IMR-90 (cell line): ENCODE measurements at regions not wholly inside any gene's neighbourhood (a gene's known extent, or its start where the extent isn't known, plus 50 kb on each side); places are given as distances from the start of the nearest gene placed in this dataset.

Experiments
- ATAC-seq: fragments of 200-7000 bp; cut with Tn5 transposase; 2 replicates; pipeline ENCODE4 v1.9.1; 2020; ENCODE audit warnings: low read depth, mild to moderate bottlenecking, moderate library complexity
- BruUV-seq: library from RNA; stranded (reverse); fragments of 400-500 nt; replicated peaks from 2 replicates; lab custom pipeline; 2021; lab: Mats Ljungman, UMichigan
- CTCF ChIA-PET: fragments of 300-600 bp; formaldehyde crosslinking; extraction: SDS; loops from one replicate; lab custom pipeline; 2021; ENCODE audit warnings: antibody characterized with exemption; lab: Yijun Ruan, JAX
- POLR2A ChIA-PET: fragments of 300-600 bp; sonication (Branson Sonifier 250); formaldehyde crosslinking; loops from one replicate; lab custom pipeline; 2022; ENCODE audit warnings: antibody characterized with exemption; ENCODE audit not compliant: unreplicated experiment; lab: Charles Lee
- DNase-seq: peaks from one replicate; pipeline ENCODE4 v3.0.0; 2013
- H2AFZ ChIP-seq: replicated peaks from 2 replicates; pipeline ENCODE3; 2013; ENCODE audit warnings: low read length, mild to moderate bottlenecking; ENCODE audit not compliant: poor library complexity
- H2AK5ac ChIP-seq: 2 replicates; pipeline ENCODE4 v1.6.1; 2013; ENCODE audit warnings: low read depth, low read length, inconsistent platforms
- H2AK9ac ChIP-seq: replicated peaks from 2 replicates; pipeline ENCODE3; 2013; ENCODE audit warnings: mild to moderate bottlenecking, low read depth, low read length, moderate library complexity; ENCODE audit not compliant: poor library complexity
- H2BK120ac ChIP-seq: 2 replicates; pipeline ENCODE4 v1.6.1; 2013; ENCODE audit warnings: low read depth, low read length, inconsistent platforms
- H2BK15ac ChIP-seq: 3 replicates; pipeline ENCODE4 v1.6.1; 2013; ENCODE audit warnings: low read depth, low read length, inconsistent platforms
- H2BK20ac ChIP-seq: 2 replicates; pipeline ENCODE4 v1.6.1; 2013; ENCODE audit warnings: low read depth, mild to moderate bottlenecking, inconsistent platforms, low read length, moderate library complexity
- H2BK5ac ChIP-seq: 2 replicates; pipeline ENCODE4 v1.6.1; 2013; ENCODE audit warnings: mild to moderate bottlenecking, low read depth, low read length, inconsistent platforms; ENCODE audit not compliant: poor library complexity, severe bottlenecking
- H3K14ac ChIP-seq: replicated peaks from 2 replicates; pipeline ENCODE4 v1.6.1; 2013; ENCODE audit warnings: low read depth, low read length, inconsistent platforms
- H3K18ac ChIP-seq: 2 replicates; pipeline ENCODE4 v1.6.1; 2013; ENCODE audit warnings: low read depth, low read length, control low read depth
- H3K23ac ChIP-seq: 2 replicates; pipeline ENCODE4 v1.6.1; 2013; ENCODE audit warnings: low read depth, low read length, inconsistent platforms
- H3K27ac ChIP-seq: 2 replicates; pipeline ENCODE4 v1.5.1; 2013; ENCODE audit warnings: mild to moderate bottlenecking, control low read depth, low read length; ENCODE audit not compliant: insufficient read depth
- H3K27me3 ChIP-seq: 2 replicates; pipeline ENCODE4 v1.6.1; 2013; ENCODE audit warnings: low read length; ENCODE audit not compliant: control insufficient read depth, insufficient read depth
- H3K36me3 ChIP-seq: 2 replicates; pipeline ENCODE4 v1.6.1; 2013; ENCODE audit warnings: low read length, mixed read lengths; ENCODE audit not compliant: control insufficient read depth, insufficient read depth
- H3K4ac ChIP-seq: 2 replicates; pipeline ENCODE4 v1.6.1; 2013; ENCODE audit warnings: low read depth, low read length, inconsistent platforms
- H3K4me1 ChIP-seq: 2 replicates; pipeline ENCODE4 v1.6.1; 2013; ENCODE audit warnings: low read length, mixed read lengths; ENCODE audit not compliant: control insufficient read depth, insufficient read depth
- H3K4me2 ChIP-seq: 2 replicates; pipeline ENCODE4 v1.6.1; 2013; ENCODE audit warnings: low read depth, mild to moderate bottlenecking, control low read depth, low read length, moderate library complexity
- H3K4me3 ChIP-seq: 2 replicates; pipeline ENCODE4 v1.5.1; 2013; ENCODE audit warnings: low read depth, mild to moderate bottlenecking, control low read depth, low read length, moderate library complexity; ENCODE audit not compliant: insufficient read depth
- H3K56ac ChIP-seq: 2 replicates; pipeline ENCODE4 v1.6.1; 2013; ENCODE audit warnings: low read length, inconsistent platforms; ENCODE audit not compliant: insufficient read depth; ENCODE audit errors: extremely low read depth
- H3K79me1 ChIP-seq, 2 experiments: 2 replicates each; pipeline ENCODE4 v1.6.1; 2013; ENCODE audit warnings: low read length in 2 of 2, inconsistent platforms in 1 of 2, low read depth in 1 of 2
- H3K9ac ChIP-seq: 2 replicates; pipeline ENCODE4 v1.6.1; 2013; ENCODE audit warnings: low read depth, low read length, control low read depth
- H3K9me1 ChIP-seq: 2 replicates; pipeline ENCODE4 v1.6.1; 2013; ENCODE audit warnings: low read length, inconsistent platforms; ENCODE audit not compliant: insufficient read depth
- H3K9me3 ChIP-seq: 2 replicates; pipeline ENCODE4 v1.6.1; 2013; ENCODE audit warnings: low read length; ENCODE audit not compliant: control insufficient read depth, insufficient read depth
- H4K20me1 ChIP-seq: 2 replicates; pipeline ENCODE4 v1.6.1; 2013; ENCODE audit warnings: low read length, inconsistent platforms; ENCODE audit not compliant: insufficient read depth
- H4K5ac ChIP-seq: 2 replicates; pipeline ENCODE4 v1.6.1; 2013; ENCODE audit warnings: mild to moderate bottlenecking, low read depth, low read length, control low read depth
- H4K8ac ChIP-seq, 2 experiments: 2 replicates each; pipeline ENCODE4 v1.6.1; 2013; ENCODE audit warnings: low read depth in 2 of 2, low read length in 2 of 2, control low read depth in 1 of 2, inconsistent platforms in 1 of 2
- H4K91ac ChIP-seq: 2 replicates; pipeline ENCODE4 v1.6.1; 2013; ENCODE audit warnings: low read depth, low read length, inconsistent platforms; ENCODE audit not compliant: insufficient read depth
- BHLHE40 ChIP-seq: fragments of 150-350 bp; IDR thresholded peaks from 2 replicates; pipeline ENCODE4 v1.6.1; 2016; ENCODE audit warnings: mild to moderate bottlenecking, low read depth, low read length
- CEBPB ChIP-seq: IDR thresholded peaks from 2 replicates; pipeline ENCODE4 v1.6.1; 2012; ENCODE audit warnings: low read depth, low read length, improper control_type of control experiment
- CHD1 ChIP-seq: IDR thresholded peaks from 2 replicates; pipeline ENCODE4 v1.6.1; 2012; ENCODE audit warnings: low read depth, low read length, improper control_type of control experiment
- CTCF ChIP-seq: conservative IDR thresholded peaks from 2 replicates; pipeline ENCODE4 v1.5.1; 2012; ENCODE audit warnings: mild to moderate bottlenecking, low read depth, low read length, improper control_type of control experiment
- ELK1 ChIP-seq: fragments of 150-350 bp; IDR thresholded peaks from 2 replicates; pipeline ENCODE4 v1.6.1; 2016; ENCODE audit warnings: low read depth, mild to moderate bottlenecking, low read length, moderate library complexity, borderline replicate concordance
- FOS ChIP-seq: fragments of 150-350 bp; IDR thresholded peaks from 2 replicates; pipeline ENCODE4 v1.6.1; 2016; ENCODE audit warnings: low read depth, low read length
- MAFK ChIP-seq: IDR thresholded peaks from 2 replicates; pipeline ENCODE4 v1.6.1; 2012; ENCODE audit warnings: low read depth, low read length, improper control_type of control experiment
- MAZ ChIP-seq: IDR thresholded peaks from 2 replicates; pipeline ENCODE4 v1.6.1; 2012; ENCODE audit warnings: low read depth, mild to moderate bottlenecking, low read length, improper control_type of control experiment, moderate library complexity, borderline replicate concordance
- MXI1 ChIP-seq: IDR thresholded peaks from 2 replicates; pipeline ENCODE4 v1.6.1; 2012; ENCODE audit warnings: low read depth, mild to moderate bottlenecking, low read length, moderate library complexity, borderline replicate concordance
- NFE2L2 ChIP-seq: fragments of 150-350 bp; IDR thresholded peaks from 2 replicates; pipeline ENCODE4 v1.6.1; 2016; ENCODE audit warnings: low read depth, mild to moderate bottlenecking, low read length
- POLR2A ChIP-seq: IDR thresholded peaks from 2 replicates; pipeline ENCODE4 v1.6.1; 2012; ENCODE audit warnings: mild to moderate bottlenecking, low read depth, low read length
- RAD21 ChIP-seq: IDR thresholded peaks from 2 replicates; pipeline ENCODE4 v1.6.1; 2012; ENCODE audit warnings: low read length, improper control_type of control experiment
- RCOR1 ChIP-seq: IDR thresholded peaks from 2 replicates; pipeline ENCODE4 v1.6.1; 2012; ENCODE audit warnings: mild to moderate bottlenecking, low read length, improper control_type of control experiment; ENCODE audit not compliant: insufficient replicate concordance
- RFX5 ChIP-seq: IDR thresholded peaks from 2 replicates; pipeline ENCODE4 v1.8.0; 2012; ENCODE audit warnings: low read depth, mild to moderate bottlenecking, low read length, moderate library complexity
- SMC3 ChIP-seq: fragments of 150-350 bp; IDR thresholded peaks from 2 replicates; pipeline ENCODE4 v1.6.1; 2016; ENCODE audit warnings: low read depth, mild to moderate bottlenecking, antibody characterized with exemption, low read length, moderate library complexity
- dilution Hi-C: fragments of 300-500 bp; cut with HindIII; formaldehyde crosslinking; loops from one replicate; pipeline ENCODE4 v1.14.3; 2018; ENCODE audit warnings: low sequenced_read_pairs; ENCODE audit not compliant: unreplicated experiment
- in situ Hi-C: fragments of 300-500 bp; cut with MboI; formaldehyde crosslinking; loops from 3 replicates; pipeline ENCODE4 v1.14.3; 2019; ENCODE audit warnings: low sequenced_read_pairs, inconsistent platforms, mixed read lengths
- intact Hi-C: fragments of 100-400 bp; cut with micrococcal nuclease; formaldehyde crosslinking; loops from 2 replicates; pipeline ENCODE4 v1.10.0; 2022
- TF ChIP-seq, protein P1 (sequence below): fragments of 150-350 bp; IDR thresholded peaks from 2 replicates; pipeline ENCODE4 v1.6.1; 2017; ENCODE audit warnings: mild to moderate bottlenecking, antibody characterized with exemption, low read length, low read depth

DNA sequence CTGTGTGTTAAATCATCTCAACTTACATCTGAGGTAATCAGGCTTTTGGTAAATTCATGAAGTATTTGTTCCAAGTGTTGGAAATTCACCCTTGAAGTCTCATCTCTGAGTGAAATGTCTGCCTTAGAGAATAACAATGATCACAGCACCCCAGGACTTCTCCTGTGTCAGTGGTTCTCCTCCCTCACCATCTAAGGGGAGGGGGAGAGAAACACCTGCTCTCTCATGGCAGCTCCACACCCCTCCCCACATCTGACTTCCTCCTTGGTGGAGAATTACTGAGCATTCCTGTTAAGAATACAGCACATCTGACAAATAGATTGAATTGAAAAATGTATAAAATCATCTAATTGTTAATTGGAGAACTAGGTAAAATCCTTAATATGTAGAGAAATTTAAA, 532.1 kb downstream of the RNF144A start:
- Histone ChIP-seq H3K36me3 (no peaks in the 10 kb centered on the region), H2BK15ac (no peak overlapping the region), H3K79me1 (no peaks in the 10 kb centered on the region), H2BK5ac (no peak overlapping the region), H3K4ac (no peak overlapping the region), H3K4me2 (no peak overlapping the region), H3K9ac (no peak overlapping the region), H2AK5ac (no peak overlapping the region), H3K14ac (no peak overlapping the region), H2AFZ (no peak overlapping the region), H2AK9ac (no peak overlapping the region), H3K4me3 (no peak overlapping the region), H3K9me3 (0 out of 2 replicates have a peak, but pooled peaks cover 2% of the 10 kb centered on the region), H3K27me3 (no peaks in the 10 kb centered on the region), H2BK120ac (no peak overlapping the region), H3K27ac (no peak overlapping the region), H4K20me1 (no peaks in the 10 kb centered on the region), H4K5ac (no peak overlapping the region), H4K8ac (no peak overlapping the region), H3K9me1 (no peaks in the 10 kb centered on the region), H3K4me1 (no peaks in the 10 kb centered on the region), H3K18ac (no peak overlapping the region), H2BK20ac (no peak overlapping the region), H3K23ac (no peak overlapping the region), H3K56ac (no peak overlapping the region), H4K91ac (no peak overlapping the region)
- dilution Hi-C loops (no loop called here), in situ Hi-C loops (no loop called here), intact Hi-C loops (no loop called here)
- CTCF ChIA-PET = no interaction called here
- DNase-seq (no peak), ATAC-seq (no peak)
- BruUV-seq = no TSS peak
- TF ChIP-seq BHLHE40 (no peak), NFE2L2 (no peak), FOS (no peak), ELK1 (no peak), RFX5 (no peak), POLR2A (no peak), CEBPB (no peak), MAFK (no peak), MXI1 (no peak), RAD21 (no peak), SMC3 (no peak), CTCF (no peak), MAZ (no peak), RCOR1 (no peak), CHD1 (no peak)
- TF ChIP-seq, protein P1, sequence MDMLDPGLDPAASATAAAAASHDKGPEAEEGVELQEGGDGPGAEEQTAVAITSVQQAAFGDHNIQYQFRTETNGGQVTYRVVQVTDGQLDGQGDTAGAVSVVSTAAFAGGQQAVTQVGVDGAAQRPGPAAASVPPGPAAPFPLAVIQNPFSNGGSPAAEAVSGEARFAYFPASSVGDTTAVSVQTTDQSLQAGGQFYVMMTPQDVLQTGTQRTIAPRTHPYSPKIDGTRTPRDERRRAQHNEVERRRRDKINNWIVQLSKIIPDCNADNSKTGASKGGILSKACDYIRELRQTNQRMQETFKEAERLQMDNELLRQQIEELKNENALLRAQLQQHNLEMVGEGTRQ = no peak
- POLR2A ChIA-PET = no interaction called here
